Osteoblast (primary cell): ENCODE measurements at regions not wholly inside any gene's neighbourhood (a gene's known extent, or its start where the extent isn't known, plus 50 kb on each side); places are given as distances from the start of the nearest gene placed in this dataset.

Experiments
- DNase-seq: peaks from one replicate; pipeline ENCODE4 v3.0.0; 2011; ENCODE audit warnings: low spot score, mixed read lengths; ENCODE audit not compliant: insufficient read length; ENCODE audit errors: missing footprints
- H2AFZ ChIP-seq: 2 replicates; pipeline ENCODE4 v1.6.0; 2011; ENCODE audit warnings: mild to moderate bottlenecking, low read length
- H3K27ac ChIP-seq: 2 replicates; pipeline ENCODE4 v1.5.1; 2011; ENCODE audit warnings: mild to moderate bottlenecking, low read depth, low read length, moderate library complexity
- H3K27me3 ChIP-seq: 2 replicates; pipeline ENCODE4 v1.6.0; 2012; ENCODE audit warnings: mild to moderate bottlenecking, control low read depth, inconsistent platforms, low read length, moderate library complexity; ENCODE audit not compliant: insufficient read depth
- H3K36me3 ChIP-seq: 2 replicates; pipeline ENCODE4 v1.5.1; 2011; ENCODE audit warnings: mild to moderate bottlenecking, low read length, control low read depth, moderate library complexity; ENCODE audit not compliant: insufficient read depth
- H3K4me1 ChIP-seq: 2 replicates; pipeline ENCODE4 v1.5.1; 2011; ENCODE audit warnings: mild to moderate bottlenecking, low read length, control low read depth, moderate library complexity; ENCODE audit not compliant: insufficient read depth
- H3K4me2 ChIP-seq: 2 replicates; pipeline ENCODE4 v1.6.0; 2011; ENCODE audit warnings: mild to moderate bottlenecking, low read length; ENCODE audit not compliant: insufficient read depth
- H3K4me3 ChIP-seq: fragments of 200-600 bp; sonication (generic); 3 replicates; pipeline ENCODE4 v1.5.1; 2012; ENCODE audit warnings: mild to moderate bottlenecking, low read length, inconsistent platforms; ENCODE audit not compliant: insufficient read depth
- H3K79me2 ChIP-seq: 2 replicates; pipeline ENCODE4 v1.6.0; 2012; ENCODE audit warnings: mild to moderate bottlenecking, low read length, control low read depth, inconsistent platforms; ENCODE audit not compliant: insufficient read depth
- H3K9me3 ChIP-seq: 2 replicates; pipeline ENCODE4 v1.5.1; 2011; ENCODE audit warnings: low read depth, low read length, control low read depth
- H4K20me1 ChIP-seq: 2 replicates; pipeline ENCODE4 v1.6.0; 2012; ENCODE audit warnings: mild to moderate bottlenecking, low read length, control low read depth; ENCODE audit not compliant: insufficient read depth
- CTCF ChIP-seq: IDR thresholded peaks from 2 replicates; pipeline ENCODE4 v1.5.1; 2011; ENCODE audit warnings: mild to moderate bottlenecking, low read depth, low read length, moderate library complexity; ENCODE audit errors: extremely low read depth

GRCh38 chr13:31036731-31037695, 104.6 kb downstream of the TEX26 start:
- no peaks in the 10 kb centered on the region for H4K20me1 ChIP-seq
- no peak overlapping the region for H2AFZ ChIP-seq
- H3K27me3 ChIP-seq, result peaks cover 21% of the 10 kb centered on the region
- peaks cover 8% of the 10 kb centered on the region for H3K4me1 ChIP-seq
- no peaks in the 10 kb centered on the region for H3K9me3 ChIP-seq
- DNase-seq, result no peak
- no peaks in the 10 kb centered on the region for H3K36me3 ChIP-seq
- TF ChIP-seq CTCF, result no peak
- no peak overlapping the region for H3K4me2 ChIP-seq
- no peak overlapping the region for H3K4me3 ChIP-seq
- no peak overlapping the region for H3K27ac ChIP-seq
- no peaks in the 10 kb centered on the region for H3K79me2 ChIP-seq

GRCh38 chr13:31035185-31035965, 102.9 kb downstream of the TEX26 start:
- Histone ChIP-seq H3K79me2 (no peaks in the 10 kb centered on the region), H3K4me3 (no peak overlapping the region), H3K9me3 (no peaks in the 10 kb centered on the region), H4K20me1 (no peaks in the 10 kb centered on the region), H3K27me3 (peaks cover 18% of the 10 kb centered on the region), H3K4me1 (peaks cover 8% of the 10 kb centered on the region), H3K4me2 (peak overlapping the region; percentile 9), H2AFZ (no peak overlapping the region), H3K27ac (no peak overlapping the region), H3K36me3 (no peaks in the 10 kb centered on the region)
- peak; percentile 87 for DNase-seq
- TF ChIP-seq CTCF, result no peak

GRCh38 chr13:31032528-31033113, 100.2 kb downstream of the TEX26 start:
- TF ChIP-seq CTCF, result no peak
- Histone ChIP-seq H3K9me3 (no peaks in the 10 kb centered on the region), H3K4me2 (no peak overlapping the region), H3K79me2 (no peaks in the 10 kb centered on the region), H2AFZ (no peak overlapping the region), H3K4me1 (no peaks in the 10 kb centered on the region), H3K27me3 (peaks cover 18% of the 10 kb centered on the region), H3K27ac (no peak overlapping the region), H4K20me1 (no peaks in the 10 kb centered on the region), H3K4me3 (no peak overlapping the region), H3K36me3 (no peaks in the 10 kb centered on the region)
- DNase-seq, result peak; percentile 49
